HG02840 (cell line): ENCODE measurements at regions not wholly inside any gene's neighbourhood (a gene's known extent, or its start where the extent isn't known, plus 50 kb on each side); places are given as distances from the start of the nearest gene placed in this dataset.

Experiments
- ATAC-seq: cut with Tn5 transposase; IDR thresholded peaks from one replicate; pipeline ENCODE4 v1.9.1; 2021; ENCODE audit warnings: mild to moderate bottlenecking, moderate library complexity, moderate number of reproducible peaks; ENCODE audit not compliant: unreplicated experiment, low FRiP score

- ATAC-seq = no peak
These were observed 305.5 kb upstream of the PRMT6 start for GRCh38 chr1:106751002-106751401.

- ATAC-seq = no peak
These were observed 303.4 kb upstream of the PRMT6 start for GRCh38 chr1:106753066-106753465.

GRCh38 chr1:106754957-106755356, 301.5 kb upstream of the PRMT6 start:
- ATAC-seq = no peak

- no peak for ATAC-seq
These were observed 300.6 kb upstream of the PRMT6 start for GRCh38 chr1:106755682-106756406.

- no peak for ATAC-seq
These were observed 299.7 kb upstream of the PRMT6 start for GRCh38 chr1:106756752-106757151.

- no peak for ATAC-seq
These were observed 288.4 kb upstream of the PRMT6 start for GRCh38 chr1:106768077-106768476.

- no peak for ATAC-seq
These were observed 288.0 kb upstream of the PRMT6 start for GRCh38 chr1:106768501-106768900.

GRCh38 chr1:106773206-106773605, 283.3 kb upstream of the PRMT6 start:
- ATAC-seq = no peak

GRCh38 chr1:106780066-106780465, 276.4 kb upstream of the PRMT6 start:
- ATAC-seq = no peak

GRCh38 chr1:106780806-106781569, 275.5 kb upstream of the PRMT6 start:
- no peak for ATAC-seq

GRCh38 chr1:106785176-106785575, 271.3 kb upstream of the PRMT6 start:
- no peak for ATAC-seq

GRCh38 chr1:106787520-106787919, 269.0 kb upstream of the PRMT6 start:
- no peak for ATAC-seq

GRCh38 chr1:106789686-106790085, 266.8 kb upstream of the PRMT6 start:
- ATAC-seq = no peak

- no peak for ATAC-seq
These were observed 265.4 kb upstream of the PRMT6 start for GRCh38 chr1:106791041-106791440.

GRCh38 chr1:106793651-106794050, 262.8 kb upstream of the PRMT6 start:
- no peak for ATAC-seq

GRCh38 chr1:106798991-106799390, 257.5 kb upstream of the PRMT6 start:
- ATAC-seq = no peak

- no peak for ATAC-seq
These were observed 254.3 kb upstream of the PRMT6 start for GRCh38 chr1:106802181-106802580.

GRCh38 chr1:106814418-106814817, 242.1 kb upstream of the PRMT6 start:
- no peak for ATAC-seq

GRCh38 chr1:106817575-106817974, 238.9 kb upstream of the PRMT6 start:
- no peak for ATAC-seq

- ATAC-seq = no peak
These were observed 225.0 kb upstream of the PRMT6 start for GRCh38 chr1:106831511-106831910.

- ATAC-seq = peak; percentile 90
These were observed 219.8 kb upstream of the PRMT6 start for GRCh38 chr1:106836708-106837107.

GRCh38 chr1:106843518-106843917, 213.0 kb upstream of the PRMT6 start:
- ATAC-seq = no peak
